ENCODE measurements at regions not wholly inside any gene's neighbourhood (a gene's known extent, or its start where the extent isn't known, plus 50 kb on each side); places are given as distances from the start of the nearest gene placed in this dataset.

DNA sequence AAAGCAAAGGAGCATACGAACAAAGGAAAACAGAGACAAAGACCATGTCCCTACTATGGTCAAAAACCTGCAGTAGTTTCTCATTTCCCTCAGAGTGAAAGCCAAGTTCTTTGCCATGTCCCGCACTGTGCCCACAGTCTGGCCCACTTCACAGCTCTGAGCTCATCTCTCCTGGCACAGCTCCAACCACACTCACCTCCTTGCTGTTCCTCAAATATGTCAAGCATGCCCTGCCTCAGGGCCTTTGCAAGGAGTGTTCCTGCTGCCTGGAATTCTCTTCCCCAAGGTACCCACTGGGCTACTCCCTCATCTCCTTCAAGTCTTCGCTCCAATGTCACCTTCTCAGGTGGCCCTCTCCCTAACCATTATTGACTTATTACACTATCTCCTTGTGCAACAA lies 72.1 kb downstream of the COX18 start:
- TF ChIP-seq TARDBP (IDR thresholded peaks at IDR 0.05), result no peak
- TF ChIP-seq FOXK2 (IDR thresholded peaks at IDR 0.05), result no peak
- no peak for TF ChIP-seq ELF4 (IDR thresholded peaks at IDR 0.05)
- TF ChIP-seq L3MBTL2 (conservative IDR thresholded peaks at IDR 0.05), result no peak
- no peak for TF ChIP-seq SP1 (IDR thresholded peaks at IDR 0.05)
- TF ChIP-seq ARNT (IDR thresholded peaks at IDR 0.05), result no peak
- no peak for TF ChIP-seq BHLHE40 (IDR thresholded peaks at IDR 0.05; ENCODE audit: borderline replicate concordance)
- TF ChIP-seq FOXA1 (IDR thresholded peaks at IDR 0.05), result no peak
- TF ChIP-seq SUZ12 (IDR thresholded peaks at IDR 0.05), result no peak
